ENCODE measurements at regions not wholly inside any gene's neighbourhood (a gene's known extent, or its start where the extent isn't known, plus 50 kb on each side); places are given as distances from the start of the nearest gene placed in this dataset.

DNA sequence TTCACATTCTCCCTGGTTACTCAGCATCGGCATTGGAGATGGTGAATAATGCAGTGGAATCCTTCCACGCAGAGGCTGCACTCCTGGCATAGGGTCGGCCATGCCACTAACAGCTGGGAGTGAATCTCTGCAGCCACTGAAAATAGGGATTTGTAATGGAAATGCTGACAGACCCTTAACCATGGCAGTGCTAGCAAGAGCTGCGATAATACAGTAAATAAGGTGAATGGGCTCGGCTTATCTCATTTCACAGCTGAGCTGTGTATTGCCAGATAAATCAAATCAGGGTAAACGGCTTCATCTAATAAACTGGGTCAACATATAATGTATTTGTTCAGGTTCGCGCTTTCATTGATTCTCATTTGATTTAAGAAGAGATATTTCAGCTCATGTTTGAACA, 156.8 kb downstream of the SLC35B3 start:
- TF ChIP-seq, protein P1, sequence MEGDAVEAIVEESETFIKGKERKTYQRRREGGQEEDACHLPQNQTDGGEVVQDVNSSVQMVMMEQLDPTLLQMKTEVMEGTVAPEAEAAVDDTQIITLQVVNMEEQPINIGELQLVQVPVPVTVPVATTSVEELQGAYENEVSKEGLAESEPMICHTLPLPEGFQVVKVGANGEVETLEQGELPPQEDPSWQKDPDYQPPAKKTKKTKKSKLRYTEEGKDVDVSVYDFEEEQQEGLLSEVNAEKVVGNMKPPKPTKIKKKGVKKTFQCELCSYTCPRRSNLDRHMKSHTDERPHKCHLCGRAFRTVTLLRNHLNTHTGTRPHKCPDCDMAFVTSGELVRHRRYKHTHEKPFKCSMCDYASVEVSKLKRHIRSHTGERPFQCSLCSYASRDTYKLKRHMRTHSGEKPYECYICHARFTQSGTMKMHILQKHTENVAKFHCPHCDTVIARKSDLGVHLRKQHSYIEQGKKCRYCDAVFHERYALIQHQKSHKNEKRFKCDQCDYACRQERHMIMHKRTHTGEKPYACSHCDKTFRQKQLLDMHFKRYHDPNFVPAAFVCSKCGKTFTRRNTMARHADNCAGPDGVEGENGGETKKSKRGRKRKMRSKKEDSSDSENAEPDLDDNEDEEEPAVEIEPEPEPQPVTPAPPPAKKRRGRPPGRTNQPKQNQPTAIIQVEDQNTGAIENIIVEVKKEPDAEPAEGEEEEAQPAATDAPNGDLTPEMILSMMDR (IDR thresholded peaks at IDR 0.05), result no peak
- DNase-seq (ENCODE audit: extremely low spot score, unreplicated experiment), result no peak
- peaks cover 9% of the 10 kb centered on the region for H3K27me3 Mint-ChIP-seq (ENCODE audit: unreplicated experiment)
- H3K9me3 Mint-ChIP-seq (ENCODE audit: unreplicated experiment), result no peaks in the 10 kb centered on the region
- H3K27ac Mint-ChIP-seq (ENCODE audit: unreplicated experiment), result no peak overlapping the region
- H3K36me3 Mint-ChIP-seq (ENCODE audit: unreplicated experiment), result no peaks in the 10 kb centered on the region
- no peak overlapping the region for H3K4me3 Mint-ChIP-seq (ENCODE audit: unreplicated experiment)
- H3K4me1 Mint-ChIP-seq (ENCODE audit: unreplicated experiment), result no peaks in the 10 kb centered on the region

DNA sequence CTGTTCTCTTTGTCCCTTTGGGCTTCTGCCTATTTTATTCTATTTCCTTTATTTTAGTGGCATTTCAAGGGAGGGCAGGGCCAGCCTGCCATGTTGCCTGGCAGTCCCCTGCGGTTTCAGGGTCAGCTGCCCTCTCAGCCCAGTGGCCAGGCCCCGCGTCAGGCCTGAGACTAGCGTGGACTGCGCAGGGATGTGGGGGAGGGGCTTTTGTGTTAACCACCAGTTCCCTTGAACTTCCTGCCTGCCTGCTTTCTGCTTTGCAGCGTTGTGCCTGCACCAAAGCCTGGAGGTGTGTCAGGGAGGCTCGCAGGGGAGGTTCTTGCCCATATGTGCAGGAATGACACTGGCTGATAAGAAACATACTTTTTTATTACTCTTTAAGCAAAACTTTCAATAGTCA, 157.6 kb downstream of the SLC35B3 start:
- H3K4me3 Mint-ChIP-seq (ENCODE audit: unreplicated experiment), result no peak overlapping the region
- no peaks in the 10 kb centered on the region for H3K4me1 Mint-ChIP-seq (ENCODE audit: unreplicated experiment)
- no peaks in the 10 kb centered on the region for H3K36me3 Mint-ChIP-seq (ENCODE audit: unreplicated experiment)
- no peak for DNase-seq (ENCODE audit: extremely low spot score, unreplicated experiment)
- no peak overlapping the region for H3K27ac Mint-ChIP-seq (ENCODE audit: unreplicated experiment)
- H3K9me3 Mint-ChIP-seq (ENCODE audit: unreplicated experiment), result no peaks in the 10 kb centered on the region
- peaks cover 9% of the 10 kb centered on the region for H3K27me3 Mint-ChIP-seq (ENCODE audit: unreplicated experiment)
- TF ChIP-seq, protein P1 (IDR thresholded peaks at IDR 0.05), result no peak

DNA sequence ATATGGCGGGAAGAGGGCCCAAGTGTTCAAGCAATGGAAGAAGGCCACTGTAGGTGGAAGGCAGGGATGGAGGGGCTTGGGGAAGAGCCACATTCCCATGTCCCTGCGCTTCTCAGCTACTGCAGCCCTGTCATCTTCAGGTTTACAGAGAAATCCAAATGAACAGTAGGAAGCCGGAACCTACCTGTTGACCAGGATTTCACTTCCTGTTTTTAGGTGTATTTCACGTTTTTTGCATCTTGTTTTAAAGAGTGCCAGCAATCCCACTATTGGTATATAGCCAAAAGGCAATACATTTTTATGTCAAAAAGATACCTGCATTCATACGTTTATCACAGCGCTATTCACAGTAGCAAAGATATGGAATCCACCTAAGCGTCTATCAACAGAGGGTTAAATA, 159.2 kb downstream of the SLC35B3 start:
- TF ChIP-seq, protein P1 (IDR thresholded peaks at IDR 0.05), result no peak
- Mint-ChIP-seq H3K36me3 (ENCODE audit: unreplicated experiment) (no peaks in the 10 kb centered on the region), H3K27me3 (ENCODE audit: unreplicated experiment) (peaks cover 9% of the 10 kb centered on the region), H3K9me3 (ENCODE audit: unreplicated experiment) (no peaks in the 10 kb centered on the region), H3K4me1 (ENCODE audit: unreplicated experiment) (no peaks in the 10 kb centered on the region), H3K27ac (ENCODE audit: unreplicated experiment) (no peak overlapping the region), H3K4me3 (ENCODE audit: unreplicated experiment) (no peak overlapping the region)
- no peak for DNase-seq (ENCODE audit: extremely low spot score, unreplicated experiment)

DNA sequence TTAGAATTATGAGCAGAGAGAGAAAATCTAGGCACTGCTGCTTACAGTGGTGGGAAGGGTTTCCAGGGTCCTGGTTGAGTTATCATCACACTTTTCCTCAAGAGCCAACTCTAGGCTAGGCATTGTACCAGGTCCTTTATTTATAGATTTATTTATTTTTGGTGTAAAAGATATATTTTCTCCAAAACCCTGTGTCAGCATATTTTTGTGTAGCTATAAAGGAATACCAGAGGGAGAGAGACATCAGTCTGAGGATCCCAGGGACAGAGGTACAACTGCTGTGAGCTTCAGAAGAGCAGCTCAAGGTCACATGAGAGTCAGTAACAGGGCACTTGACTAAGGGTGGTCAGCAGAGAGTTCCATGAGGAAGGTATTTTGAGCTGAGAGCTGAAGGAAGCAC, 159.7 kb downstream of the SLC35B3 start:
- TF ChIP-seq, protein P1 (IDR thresholded peaks at IDR 0.05), result no peak
- H3K4me3 Mint-ChIP-seq (ENCODE audit: unreplicated experiment), result no peak overlapping the region
- no peaks in the 10 kb centered on the region for H3K4me1 Mint-ChIP-seq (ENCODE audit: unreplicated experiment)
- H3K27me3 Mint-ChIP-seq (ENCODE audit: unreplicated experiment), result peaks cover 9% of the 10 kb centered on the region
- no peaks in the 10 kb centered on the region for H3K36me3 Mint-ChIP-seq (ENCODE audit: unreplicated experiment)
- H3K27ac Mint-ChIP-seq (ENCODE audit: unreplicated experiment), result no peak overlapping the region
- no peaks in the 10 kb centered on the region for H3K9me3 Mint-ChIP-seq (ENCODE audit: unreplicated experiment)
- no peak for DNase-seq (ENCODE audit: extremely low spot score, unreplicated experiment)

DNA sequence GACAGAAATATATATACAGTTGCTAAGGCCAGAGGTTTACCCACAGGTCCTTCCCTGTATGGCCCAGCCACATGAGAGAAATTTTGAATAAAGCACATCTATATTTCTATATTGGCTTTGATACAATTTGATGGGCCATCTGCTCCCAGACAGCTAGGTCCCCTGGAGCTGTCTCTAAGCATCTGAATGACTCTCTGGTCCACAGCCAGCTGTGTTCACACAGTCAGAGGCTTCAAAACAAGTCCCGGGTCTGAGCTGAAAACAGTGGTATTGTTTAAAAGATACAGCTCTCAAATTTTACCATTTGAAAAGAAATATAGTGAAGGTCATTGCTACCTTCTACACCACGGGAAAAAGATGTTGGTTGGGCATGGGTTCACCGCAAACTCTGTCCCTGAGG, 161.1 kb downstream of the SLC35B3 start:
- H3K36me3 Mint-ChIP-seq (ENCODE audit: unreplicated experiment), result no peaks in the 10 kb centered on the region
- no peaks in the 10 kb centered on the region for H3K9me3 Mint-ChIP-seq (ENCODE audit: unreplicated experiment)
- H3K27ac Mint-ChIP-seq (ENCODE audit: unreplicated experiment), result no peak overlapping the region
- TF ChIP-seq, protein P1 (IDR thresholded peaks at IDR 0.05), result no peak
- H3K27me3 Mint-ChIP-seq (ENCODE audit: unreplicated experiment), result peaks cover 2% of the 10 kb centered on the region
- H3K4me1 Mint-ChIP-seq (ENCODE audit: unreplicated experiment), result no peaks in the 10 kb centered on the region
- H3K4me3 Mint-ChIP-seq (ENCODE audit: unreplicated experiment), result no peak overlapping the region
- DNase-seq (ENCODE audit: extremely low spot score, unreplicated experiment), result no peak

Data from osteocyte (in vitro differentiated cells).